ENCODE measurements at regions not wholly inside any gene's neighbourhood (a gene's known extent, or its start where the extent isn't known, plus 50 kb on each side); places are given as distances from the start of the nearest gene placed in this dataset.

DNA sequence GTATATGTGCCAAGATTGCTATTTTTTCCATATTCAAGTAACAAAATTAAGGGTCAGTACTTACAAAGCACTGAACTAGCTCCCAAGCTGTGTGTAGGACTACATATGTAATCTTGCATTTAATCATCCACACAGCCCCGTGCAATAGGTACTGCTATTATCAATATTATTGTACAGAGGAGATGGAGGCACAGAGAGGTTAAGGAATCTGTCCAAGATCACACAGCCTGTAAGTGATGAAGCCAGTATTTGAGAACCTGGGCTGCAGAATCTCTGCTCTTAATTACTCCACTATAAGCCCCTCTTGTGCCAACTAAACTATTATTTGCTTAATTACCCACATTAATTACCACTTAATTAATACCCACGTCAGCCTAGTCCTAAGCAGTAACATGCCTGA, 134.1 kb downstream of the KATNIP start:
- TF ChIP-seq CTCF (IDR thresholded peaks at IDR 0.05; ENCODE audit: borderline replicate concordance, extremely low read depth, low read length, poor library complexity, severe bottlenecking) = no peak
- no peak for TF ChIP-seq EZH2 (IDR thresholded peaks at IDR 0.05; ENCODE audit: borderline replicate concordance, low read depth, low read length, severe bottlenecking)
